Activated CD4-positive, alpha-beta T cell treated with anti-CD3 and anti-CD28 coated beads, Interleukin-2, amount 50 U/mL, for 48 hours (primary cell): ENCODE measurements at regions not wholly inside any gene's neighbourhood (a gene's known extent, or its start where the extent isn't known, plus 50 kb on each side); places are given as distances from the start of the nearest gene placed in this dataset.
A peak's percentile ranks its signal among the peaks of the same experiment; 100 is the strongest.

Source experiments
- DNase-seq, 2 experiments: peaks; one replicate each; pipeline ENCODE4 v3.0.0-alpha.2; 2020

DNA sequence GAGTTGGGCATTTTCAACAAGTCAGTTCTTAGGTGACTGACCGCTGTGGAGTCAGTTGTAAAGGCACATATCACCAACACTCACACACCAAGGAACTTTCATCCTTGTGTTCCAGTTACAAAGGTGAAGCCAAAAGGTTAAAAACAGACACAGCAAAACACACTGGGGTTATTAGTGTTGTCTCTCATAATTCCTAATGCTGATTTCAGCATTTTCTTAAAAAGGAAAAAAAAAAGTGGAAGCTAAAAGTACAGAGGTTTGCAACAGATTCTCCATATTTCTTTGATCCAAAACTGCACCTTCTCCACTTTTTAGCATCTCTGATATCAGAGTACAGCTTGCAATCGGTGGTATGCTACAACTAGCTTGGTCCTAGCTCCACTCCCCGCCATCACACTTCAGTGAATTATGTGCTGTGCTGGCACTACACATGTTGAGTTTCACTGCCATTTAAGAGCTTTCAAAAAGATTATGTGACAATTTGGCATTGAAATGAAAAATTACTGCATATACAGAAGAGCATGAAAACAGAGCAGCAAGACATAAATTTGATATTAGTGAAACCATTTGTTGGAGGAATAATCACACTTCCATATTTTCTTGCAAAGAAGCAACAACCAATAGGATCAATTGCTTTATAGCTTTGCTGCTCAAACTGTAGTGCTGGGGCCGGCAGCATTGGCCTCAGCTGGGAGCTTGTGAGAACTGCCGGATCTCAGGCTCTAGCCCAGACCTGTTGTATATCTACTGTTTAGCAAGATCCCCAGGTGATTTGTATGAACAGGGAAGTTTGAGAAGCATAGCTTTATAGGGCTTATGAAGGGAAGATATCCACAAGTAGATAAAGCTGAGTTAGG, 62.3 kb upstream of the DAPL1 start:
- DNase-seq: no peak

DNA sequence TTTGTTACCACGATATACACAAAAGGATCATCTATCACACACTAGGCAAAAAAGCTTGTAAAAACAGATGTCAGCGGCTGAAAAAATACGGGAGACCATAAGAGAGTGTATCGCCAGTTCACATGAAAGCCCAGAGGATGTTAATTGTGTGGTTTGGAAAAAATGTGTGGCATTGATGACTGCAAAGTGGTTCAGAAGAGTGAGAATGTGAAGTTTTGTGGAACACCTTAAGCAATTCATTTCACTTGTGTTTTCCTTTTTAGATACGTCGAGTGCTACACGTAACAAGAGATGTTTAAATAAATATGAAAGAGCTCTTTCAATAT, 61.7 kb upstream of the DAPL1 start:
- DNase-seq: no peak

DNA sequence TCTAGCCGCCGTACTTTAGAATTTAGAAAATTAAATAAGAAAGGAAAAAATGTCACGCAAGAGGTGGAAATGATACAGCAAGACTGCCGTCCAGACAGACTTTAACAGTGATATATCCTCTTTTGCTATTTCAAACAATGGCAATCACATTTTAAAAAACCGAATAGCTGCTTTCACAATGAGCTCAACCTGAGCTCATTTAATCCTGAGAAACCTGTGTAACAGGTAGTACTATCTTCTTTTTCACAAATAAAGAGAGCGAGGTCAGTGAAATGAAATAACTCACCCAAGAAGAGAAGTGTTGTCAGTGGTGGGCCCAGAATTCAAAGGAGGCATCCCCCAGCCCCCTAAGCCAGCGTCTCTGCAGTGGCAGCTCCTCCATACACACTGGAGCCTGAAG, 60.7 kb upstream of the DAPL1 start:
- DNase-seq: no peak

DNA sequence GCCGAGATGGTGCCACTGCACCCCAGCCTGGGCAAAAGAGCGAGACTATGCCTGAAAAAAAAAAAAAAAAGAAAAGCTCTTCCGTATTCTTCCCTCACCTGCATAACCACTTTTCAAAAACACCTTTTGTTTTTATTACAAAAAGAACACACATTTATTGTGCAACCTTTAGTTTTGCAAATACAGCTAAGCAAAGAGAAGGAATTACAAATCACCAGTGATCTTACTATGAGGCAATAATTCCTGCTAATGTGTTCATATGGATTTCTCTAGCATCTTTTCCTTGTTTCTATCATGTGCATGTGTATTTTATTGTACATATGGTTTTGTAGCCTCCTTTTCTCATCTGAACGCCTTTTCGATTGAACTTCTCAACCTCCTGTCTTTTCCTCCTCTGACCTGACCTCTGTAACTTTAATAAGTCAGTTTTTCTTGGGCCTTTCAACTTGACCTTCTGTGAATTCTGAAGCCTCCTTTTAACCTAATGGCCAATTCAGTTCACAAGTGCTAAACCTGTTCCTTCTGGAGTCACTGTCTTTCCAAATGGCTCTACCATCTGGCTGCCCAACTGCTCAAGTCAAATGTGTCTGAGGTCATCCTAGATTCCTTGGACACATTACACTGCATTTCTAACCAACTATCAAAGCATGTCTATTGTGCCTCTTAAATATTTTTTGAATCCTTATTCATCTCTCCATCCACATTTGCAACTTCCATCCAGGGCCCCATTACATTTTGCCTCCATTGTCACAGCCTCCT, 59.1 kb upstream of the DAPL1 start:
- no peak for DNase-seq

DNA sequence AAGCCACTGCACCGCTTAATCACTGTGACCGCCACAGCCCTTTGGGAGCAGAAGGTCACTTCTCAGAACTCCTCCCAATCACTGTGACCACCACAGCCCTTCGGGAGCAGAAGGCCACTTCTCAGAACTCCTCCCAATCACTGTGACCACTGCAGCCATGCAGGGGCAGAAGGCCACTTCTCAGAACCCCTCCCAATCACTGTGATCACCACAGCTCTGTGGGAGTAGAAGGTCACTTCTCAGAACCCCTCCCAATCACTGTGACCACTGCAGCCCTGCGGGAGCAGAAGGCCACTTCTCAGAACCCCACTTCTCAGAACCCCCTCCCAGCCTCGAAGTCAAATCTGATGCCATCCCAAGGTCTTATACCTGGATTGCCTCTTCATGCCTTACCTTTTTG, 56.8 kb upstream of the DAPL1 start:
- no peak for DNase-seq

DNA sequence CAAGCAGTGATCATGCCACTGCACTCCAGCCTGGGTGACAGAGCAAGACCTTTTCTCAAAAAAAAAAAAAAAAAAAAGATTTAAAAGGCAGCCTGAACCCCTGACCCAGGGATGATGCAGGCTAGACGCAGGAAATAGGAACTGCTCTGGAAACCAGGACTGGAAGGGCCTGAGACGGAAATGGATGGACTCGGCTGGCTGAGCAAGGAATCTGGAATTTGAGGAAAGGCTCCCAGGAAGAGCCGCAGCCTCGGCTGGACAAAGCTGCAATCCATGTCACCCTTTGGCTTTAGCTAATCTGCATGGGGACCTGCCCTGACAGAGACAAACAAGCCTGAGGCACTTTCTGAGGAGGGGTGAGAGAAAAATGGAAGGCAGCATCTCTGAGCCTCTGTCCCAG, 55.0 kb upstream of the DAPL1 start:
- no peak for DNase-seq

DNA sequence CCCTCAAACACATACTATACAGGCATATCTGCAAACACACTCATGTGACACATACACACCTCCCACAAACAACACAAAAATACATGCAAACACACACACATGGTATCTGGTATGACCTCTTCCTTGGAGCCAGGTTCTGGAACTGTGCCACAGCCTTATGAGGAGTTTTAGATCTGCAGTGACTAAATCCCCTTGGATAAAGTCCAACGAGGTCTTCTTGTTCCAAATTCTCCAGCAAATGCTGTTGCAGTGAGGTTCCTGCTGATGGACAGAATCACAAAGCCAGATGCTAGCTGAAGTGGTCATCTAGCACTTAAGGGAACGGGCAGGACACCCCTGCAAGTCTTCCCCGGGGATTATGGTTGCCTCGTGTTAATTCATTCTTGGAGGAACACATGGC, 54.5 kb upstream of the DAPL1 start:
- DNase-seq: no peak

DNA sequence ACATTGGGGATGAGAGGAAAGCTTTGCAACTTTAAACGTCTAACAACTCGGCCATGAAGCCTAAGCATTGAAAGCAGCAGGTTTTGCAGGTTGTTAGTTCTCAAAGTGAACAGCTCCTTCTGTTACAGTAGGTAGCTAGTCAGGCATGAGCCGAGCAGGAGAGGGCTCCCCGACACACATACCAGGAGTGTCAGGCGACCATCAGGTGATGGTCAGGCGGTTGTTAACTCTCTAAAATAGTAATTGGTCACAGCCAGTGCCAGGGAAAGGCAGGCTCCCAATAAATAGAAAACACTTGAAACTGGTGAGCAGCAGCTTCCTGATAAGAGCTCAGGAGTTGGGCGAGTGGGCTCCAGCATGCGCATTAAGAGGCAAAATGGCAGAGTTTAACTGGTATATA, 53.5 kb upstream of the DAPL1 start:
- DNase-seq: no peak

DNA sequence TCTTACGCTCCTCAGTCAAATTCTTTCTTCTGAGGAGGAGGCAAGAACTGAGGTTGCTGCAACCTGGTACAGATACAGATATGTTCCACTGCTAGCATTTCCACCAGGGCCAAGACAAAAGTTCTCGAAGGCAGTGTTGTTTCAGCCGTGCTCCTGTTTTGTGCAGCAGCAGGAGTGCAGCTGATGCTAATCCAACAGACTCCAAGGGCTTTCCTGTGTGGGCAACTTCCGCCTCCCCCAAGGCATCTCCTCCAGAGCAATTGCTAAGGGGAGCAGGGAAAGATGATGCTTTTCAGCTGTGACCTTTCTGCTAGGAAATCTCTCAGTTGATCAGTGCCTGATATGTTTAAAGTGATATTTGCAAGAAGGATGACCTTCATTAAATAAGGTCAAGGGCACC, 52.6 kb upstream of the DAPL1 start:
- no peak for DNase-seq

DNA sequence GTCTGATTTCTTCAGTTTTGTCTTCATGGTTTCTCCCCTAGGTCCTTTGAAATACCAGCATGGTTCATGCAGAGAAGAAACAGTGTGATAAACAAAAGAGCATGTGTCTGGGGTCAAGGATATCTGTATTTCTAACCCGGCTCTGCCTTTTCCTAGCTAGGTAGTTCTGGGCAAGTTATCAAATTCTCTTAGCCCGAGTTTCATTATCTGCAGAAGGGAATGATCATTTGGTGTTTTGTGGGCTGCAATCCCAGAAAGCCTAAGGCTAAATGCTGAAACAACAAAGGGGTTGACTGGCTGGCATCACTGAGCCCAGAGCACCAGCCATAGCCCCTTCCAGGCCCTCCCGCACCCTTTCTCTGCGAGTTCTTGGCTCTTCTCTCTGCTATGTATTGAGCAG, 51.7 kb upstream of the DAPL1 start:
- DNase-seq: no peak

DNA sequence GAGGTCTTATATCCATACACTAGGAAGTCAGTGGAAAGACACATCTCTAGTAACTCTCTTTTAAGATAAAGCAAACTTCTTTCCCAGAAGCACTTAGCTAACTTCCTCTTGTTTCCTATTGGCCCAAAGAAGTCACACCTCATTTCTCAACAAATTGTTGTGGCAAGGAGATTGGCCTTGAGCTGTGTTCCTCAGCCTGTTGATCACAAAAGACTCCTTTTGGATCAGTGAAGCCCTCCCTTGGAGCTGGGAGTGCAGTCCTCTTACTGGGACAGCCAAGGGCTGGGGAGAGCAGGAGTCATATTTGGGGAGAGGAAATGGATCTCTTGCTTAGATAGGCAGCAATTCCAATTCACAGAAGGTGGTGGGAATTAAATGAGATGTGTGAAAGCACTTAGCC, 51.2 kb upstream of the DAPL1 start:
- DNase-seq: no peak

DNA sequence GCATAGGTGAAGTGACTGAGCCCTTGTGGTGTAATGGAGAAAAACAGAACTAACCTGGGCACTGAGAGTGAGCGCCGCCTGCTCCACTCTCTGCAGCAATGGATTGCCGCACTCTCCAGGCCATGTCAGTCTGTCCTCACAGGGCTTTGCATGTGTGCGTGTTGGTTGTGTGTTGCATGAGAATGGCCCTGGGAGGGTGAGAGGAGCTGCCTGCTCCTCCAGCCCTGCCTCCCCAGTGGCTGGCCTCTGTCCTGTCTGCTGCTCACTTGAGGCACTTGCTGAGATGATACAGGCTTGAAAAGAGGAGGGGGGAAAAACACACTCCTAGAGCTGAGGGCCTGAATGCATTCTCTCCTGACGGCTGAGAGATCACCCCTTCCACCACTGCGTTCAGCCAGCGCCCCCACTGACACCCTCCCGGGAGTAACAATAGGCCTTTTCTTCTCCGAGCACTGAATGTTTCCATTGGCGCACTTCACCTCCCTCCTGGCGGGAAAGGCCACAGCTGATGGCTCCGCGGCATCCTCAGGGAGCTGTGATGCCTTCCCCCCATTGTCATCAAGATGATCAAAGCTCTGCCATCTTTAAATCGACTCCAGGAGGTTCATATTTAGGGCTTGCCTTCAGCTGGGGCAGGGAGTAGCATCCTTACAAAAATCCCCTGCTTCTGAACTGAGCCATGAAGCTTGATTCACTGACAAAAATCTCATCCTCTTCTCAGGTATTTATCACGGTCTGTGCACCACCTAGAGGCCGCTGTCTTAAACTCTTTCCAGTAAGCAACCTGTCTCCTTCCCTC, 49.9 kb upstream of the DAPL1 start:
- peak; percentile 38 to 39 for DNase-seq
